ENCODE measurements at regions not wholly inside any gene's neighbourhood (a gene's known extent, or its start where the extent isn't known, plus 50 kb on each side); places are given as distances from the start of the nearest gene placed in this dataset.

DNA sequence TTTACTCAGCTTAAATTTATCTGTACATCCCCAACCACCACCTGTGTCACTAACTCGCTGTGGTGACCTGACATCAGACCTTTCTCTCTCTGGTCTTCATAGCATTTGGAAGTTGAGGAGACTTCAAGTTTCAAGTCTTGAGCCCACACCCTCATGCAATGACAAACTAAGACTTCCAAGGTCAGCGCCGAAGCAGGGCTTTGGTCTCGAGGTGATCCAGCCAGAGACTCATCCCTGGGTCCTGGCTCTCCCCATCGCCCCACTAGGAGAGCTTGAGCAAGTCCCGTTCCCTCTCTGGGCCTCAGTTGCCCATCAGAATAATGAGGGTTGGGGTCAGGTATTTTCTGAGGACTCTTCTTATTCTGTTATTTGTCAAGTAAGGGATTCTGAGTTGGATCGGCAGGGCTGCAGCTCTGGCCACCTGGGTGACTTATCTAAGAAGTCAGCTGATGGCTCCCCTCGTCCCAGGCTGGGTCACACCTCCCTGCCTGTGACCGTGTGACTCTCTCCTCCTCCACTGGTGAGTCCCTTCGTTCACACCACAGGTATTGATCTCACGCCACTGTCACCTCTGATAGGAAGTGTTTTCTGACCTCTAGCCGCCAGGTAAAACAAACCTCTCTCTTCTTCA lies 143.7 kb upstream of the RUNX3 start:
- in situ Hi-C loops (cut with HindIII; ENCODE audit: low pct_ligation_motif_present, low sequenced_read_pairs): no loop called here
- DNase-seq: no peak
- Histone ChIP-seq H3K4me3 (ENCODE audit: low read depth, low read length) (no peak overlapping the region), H3K27ac (no peak overlapping the region), H3K27me3 (replicated peaks) (no peaks in the 10 kb centered on the region), H3K36me3 (replicated peaks) (no peaks in the 10 kb centered on the region)
- TF ChIP-seq, protein P1, sequence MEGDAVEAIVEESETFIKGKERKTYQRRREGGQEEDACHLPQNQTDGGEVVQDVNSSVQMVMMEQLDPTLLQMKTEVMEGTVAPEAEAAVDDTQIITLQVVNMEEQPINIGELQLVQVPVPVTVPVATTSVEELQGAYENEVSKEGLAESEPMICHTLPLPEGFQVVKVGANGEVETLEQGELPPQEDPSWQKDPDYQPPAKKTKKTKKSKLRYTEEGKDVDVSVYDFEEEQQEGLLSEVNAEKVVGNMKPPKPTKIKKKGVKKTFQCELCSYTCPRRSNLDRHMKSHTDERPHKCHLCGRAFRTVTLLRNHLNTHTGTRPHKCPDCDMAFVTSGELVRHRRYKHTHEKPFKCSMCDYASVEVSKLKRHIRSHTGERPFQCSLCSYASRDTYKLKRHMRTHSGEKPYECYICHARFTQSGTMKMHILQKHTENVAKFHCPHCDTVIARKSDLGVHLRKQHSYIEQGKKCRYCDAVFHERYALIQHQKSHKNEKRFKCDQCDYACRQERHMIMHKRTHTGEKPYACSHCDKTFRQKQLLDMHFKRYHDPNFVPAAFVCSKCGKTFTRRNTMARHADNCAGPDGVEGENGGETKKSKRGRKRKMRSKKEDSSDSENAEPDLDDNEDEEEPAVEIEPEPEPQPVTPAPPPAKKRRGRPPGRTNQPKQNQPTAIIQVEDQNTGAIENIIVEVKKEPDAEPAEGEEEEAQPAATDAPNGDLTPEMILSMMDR (IDR thresholded peaks at IDR 0.05; ENCODE audit: low read depth, low read length, missing control alignments): no peak

DNA sequence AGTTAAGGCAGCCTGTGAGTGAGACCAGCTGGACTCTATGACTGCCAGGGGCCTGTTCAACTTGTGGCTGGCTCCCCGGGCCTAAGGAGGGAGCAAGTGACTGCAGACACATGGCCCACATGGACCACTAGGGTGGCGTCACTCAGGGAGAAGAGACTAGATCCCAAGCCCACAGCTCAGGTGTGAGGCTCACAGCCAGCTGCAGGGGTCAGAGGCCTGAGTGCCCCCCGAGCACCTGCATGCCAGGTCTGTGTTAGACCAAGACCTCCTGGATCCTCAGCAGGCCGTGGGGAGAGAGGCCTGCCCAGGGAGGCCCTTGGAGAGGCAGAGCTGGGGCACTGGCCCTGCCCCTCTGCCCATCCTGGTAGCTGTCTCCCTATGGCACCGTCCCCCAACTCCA lies 142.4 kb upstream of the RUNX3 start:
- Histone ChIP-seq H3K36me3 (replicated peaks) (no peaks in the 10 kb centered on the region), H3K27ac (no peak overlapping the region), H3K27me3 (replicated peaks) (no peaks in the 10 kb centered on the region), H3K4me3 (ENCODE audit: low read depth, low read length) (no peak overlapping the region)
- TF ChIP-seq, protein P1 (IDR thresholded peaks at IDR 0.05; ENCODE audit: low read depth, low read length, missing control alignments): no peak
- no peak for DNase-seq
- in situ Hi-C loops (cut with HindIII; ENCODE audit: low pct_ligation_motif_present, low sequenced_read_pairs): no loop called here

- Histone ChIP-seq H3K36me3 (replicated peaks) (no peaks in the 10 kb centered on the region), H3K4me3 (ENCODE audit: low read depth, low read length) (no peak overlapping the region), H3K27me3 (replicated peaks) (no peaks in the 10 kb centered on the region), H3K27ac (no peak overlapping the region)
- TF ChIP-seq, protein P1 (IDR thresholded peaks at IDR 0.05; ENCODE audit: low read depth, low read length, missing control alignments): peak; percentile 43
- in situ Hi-C loops (cut with HindIII; ENCODE audit: low pct_ligation_motif_present, low sequenced_read_pairs): no loop called here
- DNase-seq: no peak
These were observed 138.8 kb upstream of the RUNX3 start for GRCh38 chr1:25068829-25069228.

DNA sequence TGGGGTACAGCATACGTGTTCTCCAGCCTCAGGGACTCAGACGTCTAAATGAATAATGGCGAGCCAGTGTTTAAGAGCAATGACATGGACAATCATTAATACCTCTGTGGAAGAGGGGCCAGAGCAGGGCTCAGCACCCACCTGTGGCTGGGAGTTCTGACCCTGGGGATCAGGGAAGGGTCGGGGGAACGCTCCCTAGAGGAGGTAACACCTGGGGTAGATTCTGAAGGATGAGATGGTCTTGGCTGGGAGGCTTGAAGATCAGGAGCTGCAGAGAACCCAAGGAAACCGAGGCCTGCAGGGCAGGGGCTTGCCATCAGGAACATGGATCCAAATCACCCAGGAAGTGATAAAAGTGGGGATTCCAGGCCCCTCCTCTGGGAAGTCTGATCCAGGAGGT lies 138.2 kb upstream of the RUNX3 start:
- H3K4me3 ChIP-seq (ENCODE audit: low read depth, low read length): no peak overlapping the region
- no peaks in the 10 kb centered on the region for H3K27me3 ChIP-seq (replicated peaks)
- H3K27ac ChIP-seq: no peak overlapping the region
- in situ Hi-C loops (cut with HindIII; ENCODE audit: low pct_ligation_motif_present, low sequenced_read_pairs): no loop called here
- H3K36me3 ChIP-seq (replicated peaks): no peaks in the 10 kb centered on the region
- TF ChIP-seq, protein P1 (IDR thresholded peaks at IDR 0.05; ENCODE audit: low read depth, low read length, missing control alignments): no peak
- DNase-seq: no peak

- no peaks in the 10 kb centered on the region for H3K27me3 ChIP-seq (replicated peaks)
These were observed 137.6 kb upstream of the RUNX3 start for GRCh38 chr1:25067518-25068251.

More at GRCh38 chr1:25067518-25068251, 137.6 kb upstream of the RUNX3 start:
- Histone ChIP-seq H3K4me3 (ENCODE audit: low read depth, low read length) (no peak overlapping the region), H3K27ac (no peak overlapping the region), H3K36me3 (replicated peaks) (no peaks in the 10 kb centered on the region)
- in situ Hi-C loops (cut with HindIII; ENCODE audit: low pct_ligation_motif_present, low sequenced_read_pairs): no loop called here
- TF ChIP-seq, protein P1 (IDR thresholded peaks at IDR 0.05; ENCODE audit: low read depth, low read length, missing control alignments): no peak
- DNase-seq: no peak
